WTC11 (cell line): ENCODE measurements at regions not wholly inside any gene's neighbourhood (a gene's known extent, or its start where the extent isn't known, plus 50 kb on each side); places are given as distances from the start of the nearest gene placed in this dataset.

Source experiments
- ATAC-seq: fragments of 200-7000 bp; cut with Tn5 transposase; 2 replicates; pipeline ENCODE4 v1.10.0; 2021; ENCODE audit warnings: mild to moderate bottlenecking, moderate library complexity
- CTCF ChIA-PET: fragments of 300-600 bp; sonication (Branson Sonifier 250); formaldehyde crosslinking; loops from one replicate; lab custom pipeline; 2021; ENCODE audit warnings: antibody characterized with exemption; lab: Charles Lee
- POLR2A ChIA-PET: fragments of 350-600 bp; sonication (Branson Sonifier 250); formaldehyde crosslinking; loops from one replicate; lab custom pipeline; 2021; ENCODE audit warnings: antibody characterized with exemption; lab: Charles Lee
- DNase-seq: peaks from one replicate; pipeline ENCODE4 v3.0.0; 2021; ENCODE audit warnings: low spot score
- H3K27ac Mint-ChIP-seq: 2 replicates; pipeline ENCODE4 v1.8.0; 2021; ENCODE audit warnings: mixed read lengths
- H3K27me3 Mint-ChIP-seq: 2 replicates; pipeline ENCODE4 v1.8.0; 2021; ENCODE audit warnings: low read depth, mild to moderate bottlenecking, moderate library complexity, mixed read lengths
- H3K36me3 Mint-ChIP-seq: 2 replicates; pipeline ENCODE4 v1.8.0; 2021; ENCODE audit warnings: mixed read lengths
- H3K4me1 Mint-ChIP-seq: 2 replicates; pipeline ENCODE4 v1.8.0; 2022; ENCODE audit warnings: mixed read lengths
- H3K4me3 Mint-ChIP-seq: 2 replicates; pipeline ENCODE4 v1.8.0; 2021; ENCODE audit warnings: mild to moderate bottlenecking, moderate library complexity, mixed read lengths
- H3K9me3 Mint-ChIP-seq: 2 replicates; pipeline ENCODE4 v1.8.0; 2021; ENCODE audit warnings: mixed read lengths
- ATF1 ChIP-seq: sonication (generic); formaldehyde crosslinking; IDR thresholded peaks from 2 replicates; pipeline ENCODE4 v1.8.1; 2023; ENCODE audit warnings: mild to moderate bottlenecking, moderate library complexity, missing genetic modification reagents
- CTCF ChIP-seq: fragments of 200-600 bp; IDR thresholded peaks from 2 replicates; pipeline ENCODE4 v1.8.0; 2022; ENCODE audit warnings: antibody characterized with exemption
- E2F4 ChIP-seq: sonication (generic); formaldehyde crosslinking; IDR thresholded peaks from 2 replicates; pipeline ENCODE4 v1.8.1; 2022; ENCODE audit warnings: low read depth, mild to moderate bottlenecking, moderate library complexity, missing genetic modification reagents, borderline replicate concordance
- ELF4 ChIP-seq: sonication (generic); formaldehyde crosslinking; IDR thresholded peaks from 2 replicates; pipeline ENCODE4 v1.8.1; 2022; ENCODE audit warnings: low read depth, mild to moderate bottlenecking, moderate library complexity, missing genetic modification reagents
- ETV6 ChIP-seq: sonication (generic); formaldehyde crosslinking; IDR thresholded peaks from 2 replicates; pipeline ENCODE4 v1.8.1; 2022; ENCODE audit warnings: mild to moderate bottlenecking, missing genetic modification reagents
- FOXK1 ChIP-seq: sonication (generic); formaldehyde crosslinking; IDR thresholded peaks from 2 replicates; pipeline ENCODE4 v1.8.0; 2022; ENCODE audit warnings: mild to moderate bottlenecking, moderate library complexity, missing genetic modification reagents
- FOXP1 ChIP-seq: sonication (generic); formaldehyde crosslinking; IDR thresholded peaks from 2 replicates; pipeline ENCODE4 v1.8.0; 2022; ENCODE audit warnings: missing genetic modification reagents, mild to moderate bottlenecking, moderate library complexity, borderline replicate concordance
- GTF2I ChIP-seq: fragments of 250-450 bp; sonication (Bioruptor Pico); conservative IDR thresholded peaks from 2 replicates; pipeline ENCODE4 v1.4.0; 2021; ENCODE audit warnings: mild to moderate bottlenecking
- MLX ChIP-seq: sonication (generic); formaldehyde crosslinking; IDR thresholded peaks from 2 replicates; pipeline ENCODE4 v1.8.1; 2023; ENCODE audit warnings: mild to moderate bottlenecking, missing genetic modification reagents, moderate library complexity
- NFE2L1 ChIP-seq: sonication (generic); formaldehyde crosslinking; IDR thresholded peaks from 2 replicates; pipeline ENCODE4 v1.8.1; 2023; ENCODE audit warnings: missing genetic modification reagents
- NFYB ChIP-seq: sonication (generic); formaldehyde crosslinking; conservative IDR thresholded peaks from 2 replicates; pipeline ENCODE4 v1.8.0; 2022; ENCODE audit warnings: low read depth, missing genetic modification reagents
- NR1H2 ChIP-seq: sonication (generic); formaldehyde crosslinking; IDR thresholded peaks from 2 replicates; pipeline ENCODE4 v1.9.0; 2021; ENCODE audit warnings: mild to moderate bottlenecking, moderate library complexity, missing genetic modification reagents
- OVOL2 ChIP-seq: fragments of 250-450 bp; sonication (Bioruptor Pico); IDR thresholded peaks from 2 replicates; pipeline ENCODE4 v1.9.0; 2021; ENCODE audit warnings: mild to moderate bottlenecking, borderline replicate concordance
- RORB ChIP-seq: fragments of 250-450 bp; sonication (Bioruptor Pico); IDR thresholded peaks from 2 replicates; pipeline ENCODE4 v1.9.0; 2021; ENCODE audit warnings: mild to moderate bottlenecking
- SMAD3 ChIP-seq: sonication (generic); formaldehyde crosslinking; IDR thresholded peaks from 2 replicates; pipeline ENCODE4 v1.8.0; 2022; ENCODE audit warnings: missing genetic modification reagents, mild to moderate bottlenecking, borderline replicate concordance
- TCF7 ChIP-seq: sonication (generic); formaldehyde crosslinking; IDR thresholded peaks from 2 replicates; pipeline ENCODE4 v1.8.0; 2022; ENCODE audit warnings: mild to moderate bottlenecking, low read depth, missing genetic modification reagents, moderate library complexity
- TP53 ChIP-seq: sonication (generic); formaldehyde crosslinking; IDR thresholded peaks from 2 replicates; pipeline ENCODE4 v1.8.1; 2023; ENCODE audit warnings: mild to moderate bottlenecking, missing genetic modification reagents
- USF1 ChIP-seq: sonication (generic); formaldehyde crosslinking; IDR thresholded peaks from 2 replicates; pipeline ENCODE4 v1.8.0; 2022; ENCODE audit warnings: mild to moderate bottlenecking, missing genetic modification reagents
- USF2 ChIP-seq: sonication (generic); formaldehyde crosslinking; IDR thresholded peaks from 2 replicates; pipeline ENCODE4 v1.8.1; 2023; ENCODE audit warnings: mild to moderate bottlenecking, missing genetic modification reagents, moderate library complexity
- ZBTB21 ChIP-seq: sonication (generic); formaldehyde crosslinking; IDR thresholded peaks from 2 replicates; pipeline ENCODE4 v1.8.1; 2023; ENCODE audit warnings: mild to moderate bottlenecking, missing genetic modification reagents, borderline replicate concordance
- ZNF512 ChIP-seq: sonication (generic); formaldehyde crosslinking; IDR thresholded peaks from 2 replicates; pipeline ENCODE4 v1.8.1; 2022; ENCODE audit warnings: missing genetic modification reagents, borderline replicate concordance
- ZNF671 ChIP-seq: fragments of 250-450 bp; sonication (Bioruptor Pico); IDR thresholded peaks from 2 replicates; pipeline ENCODE4 v1.8.0; 2021; ENCODE audit warnings: mild to moderate bottlenecking

GRCh38 chr10:120989279-120989678 lies 138.1 kb downstream of the WDR11 start:
- DNase-seq (no peak), ATAC-seq (no peak)
- ChIA-PET CTCF (no interaction called here), POLR2A (no interaction called here)
- TF ChIP-seq GTF2I (no peak), USF1 (CRISPR knock-in tag) (no peak), ZBTB21 (no peak), NFE2L1 (CRISPR knock-in tag) (no peak), ATF1 (no peak), RORB (CRISPR knock-in tag) (no peak), FOXK1 (CRISPR knock-in tag) (no peak), CTCF (no peak)
- H3K4me1 Mint-ChIP-seq = no peaks in the 10 kb centered on the region
- peaks cover 82% of the 10 kb centered on the region for H3K9me3 Mint-ChIP-seq
- no peak overlapping the region for H3K4me3 Mint-ChIP-seq
- no peak overlapping the region for H3K27ac Mint-ChIP-seq
- peaks cover 74% of the 10 kb centered on the region for H3K36me3 Mint-ChIP-seq
- H3K27me3 Mint-ChIP-seq = peaks cover 15% of the 10 kb centered on the region

- no peak overlapping the region for H3K27ac Mint-ChIP-seq
- H3K36me3 Mint-ChIP-seq = peaks cover 79% of the 10 kb centered on the region
- ChIA-PET POLR2A (no interaction called here), CTCF (interaction anchor here (0.6 kb wide), 1 partner anchor 64 kb away, joined by 5 read pairs; no protein-coding TSS in a partner anchor)
- ATAC-seq = no peak
- DNase-seq = no peak
- TF ChIP-seq ETV6 (CRISPR knock-in tag) = no peak
- TF ChIP-seq NR1H2 (CRISPR knock-in tag) = no peak
- TF ChIP-seq ZNF671 (CRISPR knock-in tag) = no peak
- no peak for TF ChIP-seq SMAD3 (CRISPR knock-in tag)
- no peak for TF ChIP-seq ZNF512 (CRISPR knock-in tag)
- no peak for TF ChIP-seq USF2 (CRISPR knock-in tag)
- no peak for TF ChIP-seq MLX
- no peak for TF ChIP-seq ELF4
- TF ChIP-seq TP53 (CRISPR knock-in tag) = no peak
- TF ChIP-seq TCF7 (CRISPR knock-in tag) = no peak
- no peak for TF ChIP-seq OVOL2 (CRISPR knock-in tag)
- no peak for TF ChIP-seq E2F4 (CRISPR knock-in tag)
- TF ChIP-seq NFYB (CRISPR knock-in tag) = no peak
- TF ChIP-seq FOXP1 (CRISPR knock-in tag) = no peak
- peaks cover 84% of the 10 kb centered on the region for H3K9me3 Mint-ChIP-seq
- peaks cover 15% of the 10 kb centered on the region for H3K27me3 Mint-ChIP-seq
- no peak overlapping the region for H3K4me3 Mint-ChIP-seq
- H3K4me1 Mint-ChIP-seq = no peaks in the 10 kb centered on the region
Measured at GRCh38 chr10:120989996-120990598, 138.9 kb downstream of the WDR11 start.
